Smooth muscle cell (in vitro differentiated cells): ENCODE measurements at regions not wholly inside any gene's neighbourhood (a gene's known extent, or its start where the extent isn't known, plus 50 kb on each side); places are given as distances from the start of the nearest gene placed in this dataset.

Source experiments
- DNase-seq: peaks from one replicate; lab custom pipeline; 2025; ENCODE audit not compliant: unreplicated experiment; lab: John Stamatoyannopoulos, UW
- H2AFZ ChIP-seq: fragments of 200-600 bp; sonication (generic); 2 replicates; pipeline ENCODE4 v1.6.0; 2016; ENCODE audit warnings: antibody characterized with exemption, low read depth, mild to moderate bottlenecking
- H3F3A ChIP-seq: fragments of 200-600 bp; sonication (generic); 2 replicates; pipeline ENCODE4 v1.6.0; 2017; ENCODE audit warnings: antibody characterized with exemption, low read depth
- H3K27ac ChIP-seq: fragments of 200-600 bp; sonication (generic); 2 replicates; pipeline ENCODE4 v1.5.1; 2016; ENCODE audit warnings: low read depth, mild to moderate bottlenecking
- H3K27me3 ChIP-seq: fragments of 200-600 bp; sonication (generic); 2 replicates; pipeline ENCODE4 v1.6.1; 2016; ENCODE audit warnings: low read depth, mild to moderate bottlenecking
- H3K36me3 ChIP-seq: fragments of 200-600 bp; sonication (generic); 2 replicates; pipeline ENCODE4 v1.5.1; 2016; ENCODE audit warnings: low read depth
- H3K4me1 ChIP-seq: fragments of 200-600 bp; sonication (generic); 2 replicates; pipeline ENCODE4 v1.5.1; 2016; ENCODE audit warnings: low read depth
- H3K4me2 ChIP-seq: fragments of 200-600 bp; sonication (generic); 2 replicates; pipeline ENCODE4 v1.6.0; 2016; ENCODE audit warnings: mild to moderate bottlenecking
- H3K4me3 ChIP-seq: fragments of 200-600 bp; sonication (generic); 2 replicates; pipeline ENCODE4 v1.5.1; 2016; ENCODE audit warnings: mild to moderate bottlenecking
- H3K79me2 ChIP-seq: fragments of 200-600 bp; sonication (generic); 2 replicates; pipeline ENCODE4 v1.6.0; 2016; ENCODE audit warnings: low read depth, mild to moderate bottlenecking
- H3K9ac ChIP-seq: fragments of 200-600 bp; sonication (generic); 2 replicates; pipeline ENCODE4 v1.6.0; 2016; ENCODE audit warnings: low read depth
- H3K9me3 ChIP-seq: fragments of 200-600 bp; sonication (generic); replicated peaks from 2 replicates; pipeline ENCODE4 v1.5.1; 2016; ENCODE audit warnings: low read depth
- H4K20me1 ChIP-seq: fragments of 200-600 bp; sonication (generic); 2 replicates; pipeline ENCODE4 v1.6.0; 2016; ENCODE audit warnings: low read depth
- WGBS: methylation state at CpG from one replicate; pipeline ENCODE4 v1.1.7; 2016; ENCODE audit warnings: low lambda C conversion rate; 5-methylcytosine and 5-hydroxymethylcytosine counted together
- TF ChIP-seq, protein P1 (sequence below): fragments of 200-600 bp; sonication (generic); IDR thresholded peaks from 2 replicates; pipeline ENCODE4 v1.5.1; 2017; ENCODE audit warnings: borderline replicate concordance, mild to moderate bottlenecking, antibody characterized with exemption; ENCODE audit not compliant: insufficient read depth, poor library complexity, severe bottlenecking

DNA sequence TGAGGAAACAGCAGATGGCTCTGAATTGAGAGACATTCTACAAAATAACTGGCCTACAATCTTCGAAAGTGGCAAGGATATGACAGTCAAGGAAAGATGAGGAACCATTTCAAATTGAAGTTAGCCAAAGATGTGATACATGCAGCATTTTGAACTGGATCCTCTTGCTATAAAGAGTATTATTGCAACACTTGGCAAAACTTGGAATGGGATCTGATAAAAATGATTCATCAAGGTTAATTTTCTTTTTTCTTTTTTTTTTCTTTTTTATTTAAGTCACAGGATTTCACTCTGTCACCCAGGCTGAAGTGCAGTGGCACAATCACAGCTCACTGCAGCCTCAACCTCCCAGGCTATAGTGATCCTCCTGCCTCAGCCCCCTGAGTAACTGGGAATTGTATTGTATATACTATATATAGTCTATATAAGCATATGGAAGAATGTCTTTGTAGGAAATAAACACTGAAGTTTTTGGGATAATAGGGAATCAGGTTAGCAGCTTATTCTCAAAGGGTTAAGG lies 49.8 kb upstream of the GJA8 start:
- Histone ChIP-seq H2AFZ (no peak overlapping the region), H3K4me3 (no peak overlapping the region), H3K9me3 (no peaks in the 10 kb centered on the region), H3K4me2 (peak overlapping the region; percentile 56), H3K27me3 (no peaks in the 10 kb centered on the region), H3K9ac (no peak overlapping the region), H3K36me3 (no peaks in the 10 kb centered on the region), H3K27ac (peak overlapping the region; percentile 68), H3F3A (no peaks in the 10 kb centered on the region), H3K79me2 (no peaks in the 10 kb centered on the region), H4K20me1 (no peaks in the 10 kb centered on the region), H3K4me1 (peaks cover 6% of the 10 kb centered on the region)
- DNase-seq = no peak
- TF ChIP-seq, protein P1, sequence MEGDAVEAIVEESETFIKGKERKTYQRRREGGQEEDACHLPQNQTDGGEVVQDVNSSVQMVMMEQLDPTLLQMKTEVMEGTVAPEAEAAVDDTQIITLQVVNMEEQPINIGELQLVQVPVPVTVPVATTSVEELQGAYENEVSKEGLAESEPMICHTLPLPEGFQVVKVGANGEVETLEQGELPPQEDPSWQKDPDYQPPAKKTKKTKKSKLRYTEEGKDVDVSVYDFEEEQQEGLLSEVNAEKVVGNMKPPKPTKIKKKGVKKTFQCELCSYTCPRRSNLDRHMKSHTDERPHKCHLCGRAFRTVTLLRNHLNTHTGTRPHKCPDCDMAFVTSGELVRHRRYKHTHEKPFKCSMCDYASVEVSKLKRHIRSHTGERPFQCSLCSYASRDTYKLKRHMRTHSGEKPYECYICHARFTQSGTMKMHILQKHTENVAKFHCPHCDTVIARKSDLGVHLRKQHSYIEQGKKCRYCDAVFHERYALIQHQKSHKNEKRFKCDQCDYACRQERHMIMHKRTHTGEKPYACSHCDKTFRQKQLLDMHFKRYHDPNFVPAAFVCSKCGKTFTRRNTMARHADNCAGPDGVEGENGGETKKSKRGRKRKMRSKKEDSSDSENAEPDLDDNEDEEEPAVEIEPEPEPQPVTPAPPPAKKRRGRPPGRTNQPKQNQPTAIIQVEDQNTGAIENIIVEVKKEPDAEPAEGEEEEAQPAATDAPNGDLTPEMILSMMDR = no peak
- 94% methylated on average over 1 of the region's 1 CpG for WGBS
